GM12874 (cell line): ENCODE measurements at regions not wholly inside any gene's neighbourhood (a gene's known extent, or its start where the extent isn't known, plus 50 kb on each side); places are given as distances from the start of the nearest gene placed in this dataset.

ENCODE experiments used
- CTCF ChIP-seq: IDR thresholded peaks from 2 replicates; pipeline ENCODE4 v1.5.1; 2011; ENCODE audit warnings: low read depth, mild to moderate bottlenecking, control low read depth, low read length, moderate library complexity; ENCODE audit not compliant: insufficient read depth

GRCh38 chr4:130419211-130419975 is 1323.4 kb downstream of the C4orf33 start:
- no peak for TF ChIP-seq CTCF

- TF ChIP-seq CTCF: no peak
Measured at GRCh38 chr4:130422261-130422660, 1326.3 kb downstream of the C4orf33 start.

- TF ChIP-seq CTCF: no peak
Measured at GRCh38 chr4:130424211-130424610, 1328.3 kb downstream of the C4orf33 start.

- TF ChIP-seq CTCF: no peak
Measured at GRCh38 chr4:130432289-130432688, 1336.3 kb downstream of the C4orf33 start.

- TF ChIP-seq CTCF: no peak
Measured at GRCh38 chr4:130449741-130450140, 1353.8 kb downstream of the C4orf33 start.

GRCh38 chr4:130468340-130468739 is 1372.4 kb downstream of the C4orf33 start:
- TF ChIP-seq CTCF: no peak

GRCh38 chr4:130478406-130478805 is 1382.5 kb downstream of the C4orf33 start:
- TF ChIP-seq CTCF: no peak
